Colonic mucosa (tissue), 4 donors: ENCODE measurements at regions not wholly inside any gene's neighbourhood (a gene's known extent, or its start where the extent isn't known, plus 50 kb on each side); places are given as distances from the start of the nearest gene placed in this dataset.

Experiments
- DNase-seq: peaks from one replicate; pipeline ENCODE4 v3.0.0-alpha.2; 2020
- H3K27ac ChIP-seq: fragments of 200-600 bp; one replicate; pipeline ENCODE4 v1.8.0; 2021
- H3K27me3 ChIP-seq: fragments of 200-600 bp; one replicate; pipeline ENCODE4 v1.8.0; 2021
- H3K36me3 ChIP-seq: fragments of 200-600 bp; one replicate; pipeline ENCODE4 v1.8.0; 2021
- H3K4me1 ChIP-seq: fragments of 200-600 bp; one replicate; pipeline ENCODE4 v1.8.0; 2021; ENCODE audit warnings: mild to moderate bottlenecking
- H3K4me3 ChIP-seq: fragments of 200-600 bp; one replicate; pipeline ENCODE4 v1.8.0; 2021
- H3K9ac ChIP-seq, 2 donors: one replicate each; pipeline ENCODE4 v1.7.0; 2013; ENCODE audit warnings: control low read depth in 2 of 2, low read depth in 2 of 2, low read length in 2 of 2
- H3K9me3 ChIP-seq: fragments of 200-600 bp; one replicate; pipeline ENCODE4 v1.8.0; 2021
- CTCF ChIP-seq: fragments of 200-600 bp; IDR thresholded peaks from one replicate; pipeline ENCODE4 v1.8.0; 2022; ENCODE audit warnings: antibody characterized with exemption, mild to moderate bottlenecking
- intact Hi-C: fragments of 100-400 bp; cut with DNase I; formaldehyde crosslinking; loops from one replicate; pipeline ENCODE4 v1.14.1; 2022
- donor health status: healthy.
- donor health status: DM: no; HTN: no; CAD: no.
- donor health status: DM: no; HTN: no; CAD: no.

- no peak for DNase-seq
- intact Hi-C loops: no loop called here
- no peak for TF ChIP-seq CTCF
- Histone ChIP-seq H3K36me3 (no peaks in the 10 kb centered on the region), H3K9ac (no peak overlapping the region), H3K4me1 (no peaks in the 10 kb centered on the region), H3K9me3 (no peaks in the 10 kb centered on the region), H3K4me3 (no peak overlapping the region), H3K27me3 (no peaks in the 10 kb centered on the region), H3K27ac (no peak overlapping the region)
Measured at GRCh38 chr18:61756244-61756643, 136.6 kb downstream of the RNF152 start.

GRCh38 chr18:61755555-61755954, 137.3 kb downstream of the RNF152 start:
- Histone ChIP-seq H3K36me3 (no peaks in the 10 kb centered on the region), H3K9ac (no peak overlapping the region), H3K27ac (no peak overlapping the region), H3K4me3 (no peak overlapping the region), H3K9me3 (no peaks in the 10 kb centered on the region), H3K4me1 (no peaks in the 10 kb centered on the region), H3K27me3 (no peaks in the 10 kb centered on the region)
- no peak for DNase-seq
- TF ChIP-seq CTCF: no peak
- intact Hi-C loops: no loop called here

- TF ChIP-seq CTCF: no peak
- DNase-seq: no peak
- Histone ChIP-seq H3K9ac (no peak overlapping the region), H3K4me3 (no peak overlapping the region), H3K27me3 (no peaks in the 10 kb centered on the region), H3K4me1 (no peaks in the 10 kb centered on the region), H3K9me3 (no peaks in the 10 kb centered on the region), H3K36me3 (no peaks in the 10 kb centered on the region), H3K27ac (no peak overlapping the region)
- intact Hi-C loops: no loop called here
Measured at GRCh38 chr18:61754039-61754583, 138.7 kb downstream of the RNF152 start.

- H3K9me3 ChIP-seq: no peaks in the 10 kb centered on the region
- H3K36me3 ChIP-seq: no peaks in the 10 kb centered on the region
- intact Hi-C loops: no loop called here
- no peaks in the 10 kb centered on the region for H3K4me1 ChIP-seq
- no peaks in the 10 kb centered on the region for H3K27me3 ChIP-seq
- no peak overlapping the region for H3K4me3 ChIP-seq
- H3K9ac ChIP-seq: no peak overlapping the region
- no peak for DNase-seq
- no peak overlapping the region for H3K27ac ChIP-seq
- TF ChIP-seq CTCF: no peak
Measured at GRCh38 chr18:61753373-61753772, 139.4 kb downstream of the RNF152 start.

- intact Hi-C loops: no loop called here
- Histone ChIP-seq H3K36me3 (no peaks in the 10 kb centered on the region), H3K27me3 (no peaks in the 10 kb centered on the region), H3K9me3 (no peaks in the 10 kb centered on the region), H3K4me3 (no peak overlapping the region), H3K27ac (no peak overlapping the region), H3K9ac (no peak overlapping the region), H3K4me1 (no peaks in the 10 kb centered on the region)
- DNase-seq: no peak
- no peak for TF ChIP-seq CTCF
Measured at GRCh38 chr18:61752973-61753372, 139.8 kb downstream of the RNF152 start.
